ENCODE measurements at regions not wholly inside any gene's neighbourhood (a gene's known extent, or its start where the extent isn't known, plus 50 kb on each side); places are given as distances from the start of the nearest gene placed in this dataset.

GRCh38 chr3:86801921-86802320, 189.0 kb downstream of the VGLL3 start:
- no peak for TF ChIP-seq CTCF (IDR thresholded peaks at IDR 0.05)

DNA sequence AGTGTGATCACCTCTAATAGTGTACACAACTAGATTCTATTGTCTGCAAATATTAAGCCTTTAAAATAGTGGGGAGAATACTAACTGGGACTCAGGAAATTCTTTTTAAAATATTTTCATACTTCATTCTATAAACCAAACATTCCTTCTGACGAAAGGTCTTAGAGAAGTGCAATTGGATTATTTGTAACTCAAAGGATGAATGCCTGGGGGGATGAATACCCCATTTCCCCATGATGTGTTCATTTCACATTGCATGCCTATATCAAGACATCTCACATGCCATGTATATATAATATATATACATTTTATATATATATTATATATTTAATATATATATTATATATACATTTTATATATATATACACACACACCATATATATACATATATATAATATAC, 189.9 kb downstream of the VGLL3 start:
- TF ChIP-seq CTCF (IDR thresholded peaks at IDR 0.05) = no peak

DNA sequence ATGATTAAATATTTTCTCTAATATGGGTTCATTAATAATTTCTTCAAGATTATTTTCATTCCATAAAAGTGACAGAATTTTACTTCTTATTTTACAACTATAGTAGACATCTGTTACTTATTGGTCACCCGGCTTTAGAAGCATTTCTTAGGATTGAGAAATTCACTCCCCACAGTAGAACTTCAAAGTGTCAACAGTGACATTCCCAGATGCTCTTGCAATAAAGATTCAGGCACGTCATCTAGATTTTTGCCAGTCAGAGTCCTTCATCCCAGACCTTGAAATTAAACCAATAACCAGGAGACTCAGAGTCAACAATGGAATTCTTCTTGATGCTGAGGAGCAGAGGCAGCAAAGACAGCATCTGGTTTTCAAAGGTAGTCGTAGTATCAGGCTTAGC, 190.8 kb downstream of the VGLL3 start:
- no peak for TF ChIP-seq CTCF (IDR thresholded peaks at IDR 0.05)

DNA sequence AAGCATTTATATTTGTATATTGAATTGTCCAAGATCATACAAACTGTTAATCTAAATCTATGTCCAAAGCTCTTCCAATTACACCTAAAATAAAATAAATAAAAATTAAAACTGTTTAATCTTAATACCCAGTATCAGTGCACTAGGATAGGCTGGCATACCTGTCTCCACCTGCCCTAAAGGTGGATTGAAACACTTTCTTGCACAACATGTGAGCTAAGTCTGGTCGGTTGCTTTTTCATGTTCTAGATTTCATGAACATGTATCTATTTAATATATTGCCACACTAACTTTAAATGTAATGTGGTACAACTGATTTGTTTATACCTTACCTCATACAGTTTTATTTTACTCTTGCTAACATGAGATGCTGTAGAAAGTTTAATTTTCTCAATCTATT, 193.0 kb downstream of the VGLL3 start:
- no peak for TF ChIP-seq CTCF (IDR thresholded peaks at IDR 0.05)

- no peak for TF ChIP-seq CTCF (IDR thresholded peaks at IDR 0.05)
These were observed 196.4 kb downstream of the VGLL3 start for GRCh38 chr3:86794361-86795065.

DNA sequence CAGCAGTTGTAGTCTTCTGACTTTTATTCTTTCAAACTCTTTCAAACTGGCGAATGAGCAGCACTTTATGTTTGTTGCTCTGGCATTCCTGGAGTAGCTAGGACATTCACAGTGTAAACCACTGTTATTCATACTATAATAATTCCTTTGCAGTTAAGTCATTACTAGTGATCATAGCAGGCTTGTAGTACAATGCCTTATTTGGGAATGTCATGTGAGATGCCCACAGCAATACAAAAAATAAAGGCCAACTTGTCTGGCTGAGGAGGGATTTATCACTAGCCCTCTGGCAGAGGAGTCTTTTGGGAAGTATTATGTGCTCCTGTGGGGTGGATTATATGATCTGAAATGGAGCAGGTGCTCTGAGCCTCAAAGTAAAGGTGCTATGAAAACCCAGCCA, 197.2 kb downstream of the VGLL3 start:
- no peak for TF ChIP-seq CTCF (IDR thresholded peaks at IDR 0.05)

DNA sequence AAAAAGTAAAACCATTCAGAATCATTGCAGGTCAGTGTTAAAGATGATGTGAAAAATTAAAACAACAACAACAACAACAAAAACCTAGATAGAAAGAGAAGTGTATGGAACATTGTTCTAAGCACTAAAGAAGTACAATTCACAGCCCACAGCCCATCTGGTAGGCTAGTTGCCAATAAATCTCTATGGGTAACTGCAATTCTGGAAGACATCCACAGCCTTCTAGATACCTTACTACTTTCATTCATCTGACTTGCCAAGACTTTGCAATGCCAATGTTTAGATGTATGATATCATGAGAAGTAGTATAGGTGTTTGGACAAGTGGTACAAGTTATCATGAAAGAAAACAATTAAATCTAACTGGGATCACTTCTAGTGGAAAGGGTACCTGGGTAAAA, 198.6 kb downstream of the VGLL3 start:
- TF ChIP-seq CTCF (IDR thresholded peaks at IDR 0.05) = no peak

Data from LNCAP (cell line).